Ureter (tissue), 1 donor: ENCODE measurements at regions not wholly inside any gene's neighbourhood (a gene's known extent, or its start where the extent isn't known, plus 50 kb on each side); places are given as distances from the start of the nearest gene placed in this dataset.

ENCODE experiments used
- DNase-seq: peaks from one replicate; pipeline ENCODE4 v3.0.0-alpha.2; 2020; ENCODE audit warnings: low spot score
- donor health status: DM: yes; HTN: yes; CAD: no.

GRCh38 chr1:30420519-30421050 lies 302.8 kb downstream of the MATN1 start:
- peak; percentile 55 for DNase-seq

DNA sequence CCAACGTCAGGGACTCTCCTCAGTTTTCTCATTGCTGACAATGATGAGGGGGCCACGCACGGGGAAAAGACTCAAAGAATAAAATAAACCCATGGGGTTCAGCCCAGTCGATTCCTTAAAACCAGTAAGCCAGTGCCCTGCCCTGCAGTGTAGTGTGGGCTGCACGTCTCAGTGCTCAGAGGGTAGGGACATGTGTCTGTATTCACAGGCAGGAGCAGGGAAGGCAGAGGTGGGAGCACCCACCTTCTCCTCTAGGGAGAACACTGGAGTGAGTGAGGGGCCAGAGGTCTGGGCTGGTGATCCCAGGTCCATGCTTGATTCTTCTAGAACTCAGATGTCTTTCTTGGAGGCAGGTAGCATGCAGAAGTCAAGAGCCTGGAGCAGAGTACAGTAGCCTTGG lies 303.6 kb downstream of the MATN1 start:
- peak; percentile 13 for DNase-seq

DNA sequence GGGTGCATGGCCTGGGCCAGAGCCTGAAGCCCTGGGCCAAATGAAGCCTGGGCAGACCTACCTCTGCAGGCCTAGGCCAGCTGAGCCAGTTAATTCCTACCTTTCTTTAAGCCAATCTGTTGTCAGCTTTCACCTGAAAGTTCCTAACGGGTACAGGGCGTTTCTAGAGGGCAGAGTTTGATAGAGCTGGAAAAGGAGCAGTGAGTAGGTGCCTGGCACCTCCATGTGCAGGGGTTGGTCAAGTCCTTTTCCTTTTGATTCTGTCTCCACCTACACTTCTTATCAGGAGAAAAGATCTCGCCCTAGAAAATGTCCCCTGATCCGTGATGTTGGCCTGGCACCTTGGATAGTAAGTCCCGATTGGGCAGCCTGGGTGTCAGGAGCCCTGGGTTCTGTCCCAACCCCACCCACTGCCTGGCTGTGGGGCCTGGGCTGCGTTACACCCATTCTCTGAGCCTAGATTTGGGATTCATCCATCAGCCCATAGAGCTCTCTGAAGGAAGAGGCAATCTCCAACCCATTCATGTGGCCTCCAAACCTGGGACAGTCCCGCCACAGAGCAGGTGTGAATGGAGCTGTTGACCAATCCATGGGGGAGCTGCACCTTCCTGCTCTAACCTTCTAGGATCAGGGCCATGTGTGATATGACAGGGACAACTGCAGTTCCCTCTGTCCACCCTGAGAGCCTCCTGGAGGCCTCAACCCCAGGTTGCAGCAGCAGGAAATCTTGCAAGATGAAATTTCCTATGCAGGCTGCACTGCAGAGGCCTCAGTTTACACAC lies 304.3 kb downstream of the MATN1 start:
- DNase-seq, result peak; percentile 22

DNA sequence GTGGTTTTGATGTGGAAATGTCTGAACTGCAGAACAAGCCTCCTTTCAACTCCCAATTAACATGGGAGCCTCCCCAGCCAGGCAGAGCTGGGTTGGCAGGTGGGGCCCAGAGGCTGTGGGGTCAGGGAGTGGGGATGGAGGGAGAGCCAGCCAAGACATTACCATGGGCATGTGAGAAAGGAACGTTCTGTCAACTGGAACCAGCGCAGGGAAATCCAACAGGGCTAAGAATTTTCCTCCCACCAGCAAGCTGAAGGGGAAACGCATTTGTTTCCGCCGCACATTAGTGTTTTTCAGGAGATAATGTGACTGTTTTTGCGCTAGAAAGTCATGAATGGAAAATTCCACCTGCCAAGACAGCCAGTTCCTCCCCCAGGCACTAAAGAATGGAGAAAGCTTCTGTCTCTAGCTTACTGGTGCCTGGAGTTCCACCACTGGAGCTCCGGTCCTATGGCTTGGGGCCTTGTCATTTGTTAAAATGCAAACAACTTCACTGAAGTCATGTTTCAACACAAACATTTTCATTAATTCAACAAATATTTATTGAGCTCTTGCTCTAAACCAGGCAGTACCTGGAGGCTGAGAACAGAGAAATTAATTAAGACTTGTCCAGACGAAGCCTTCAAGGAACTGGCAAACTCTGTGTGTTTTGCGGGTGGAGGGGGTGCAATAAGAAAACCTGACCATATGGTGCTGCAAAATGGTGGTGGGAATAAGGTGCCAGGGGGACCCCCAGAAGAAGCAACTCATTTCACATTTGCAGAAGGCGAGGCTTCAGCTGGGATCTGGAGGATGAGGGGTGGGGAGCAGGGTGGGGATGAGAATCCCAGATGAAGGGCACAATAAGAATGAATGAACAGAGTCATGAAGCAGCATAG lies 305.1 kb downstream of the MATN1 start:
- peak; percentile 35 for DNase-seq

DNA sequence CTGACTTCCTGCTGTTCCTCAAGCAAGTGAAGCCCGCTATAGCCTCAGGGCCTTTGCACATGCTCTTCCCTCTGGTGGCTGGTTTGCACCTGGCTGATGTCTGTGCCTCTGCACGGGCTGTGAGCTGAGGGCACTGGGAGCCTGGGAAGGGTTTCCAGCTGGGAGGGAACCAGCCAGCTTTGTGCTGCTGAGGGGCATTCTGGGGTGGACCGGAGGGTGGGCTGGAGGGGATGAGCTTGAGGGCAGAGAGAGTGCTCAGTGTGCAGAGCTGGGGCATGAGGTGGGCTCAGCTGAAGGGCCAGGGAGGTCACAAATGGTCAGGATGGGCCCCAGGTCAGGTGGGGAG lies 305.7 kb downstream of the MATN1 start:
- DNase-seq, result peak; percentile 37

DNA sequence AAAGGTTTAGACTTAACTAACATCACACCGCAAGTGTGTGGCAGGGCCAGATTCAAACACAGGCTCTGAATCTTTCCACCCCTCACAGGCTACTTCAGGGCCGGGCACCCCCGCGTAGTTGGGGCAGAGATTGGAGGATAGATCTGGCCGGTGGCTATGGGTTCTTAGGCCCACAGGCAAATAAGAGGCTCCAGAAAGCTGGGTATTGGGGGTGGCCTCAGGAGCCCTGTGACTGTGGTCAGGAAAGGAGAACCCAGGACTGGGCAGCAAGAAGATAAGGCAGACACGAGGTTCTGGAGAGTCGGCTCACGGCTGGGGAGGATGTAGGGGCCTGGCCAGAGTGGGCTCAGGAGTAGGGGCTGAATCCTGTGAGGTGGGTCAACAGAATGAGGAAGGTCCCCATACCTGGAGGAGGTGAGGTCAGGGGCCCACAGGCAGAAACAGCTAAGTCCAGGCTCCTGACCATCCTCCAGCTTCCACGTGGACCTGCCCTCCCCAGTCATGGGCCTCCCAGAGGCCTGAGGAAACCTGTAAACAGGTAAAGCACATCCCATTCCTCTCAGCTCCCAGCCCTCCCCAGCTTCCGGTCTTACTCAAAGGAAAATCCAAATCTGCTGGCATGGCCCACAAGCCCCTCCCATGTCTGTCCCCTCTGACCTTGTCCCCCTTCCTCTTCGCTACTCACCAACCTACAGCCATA lies 306.2 kb downstream of the MATN1 start:
- peak; percentile 39 for DNase-seq

GRCh38 chr1:30416221-30416820 lies 307.1 kb downstream of the MATN1 start:
- DNase-seq, result peak; percentile 23

GRCh38 chr1:30415171-30415940 lies 308.0 kb downstream of the MATN1 start:
- peak; percentile 35 for DNase-seq

- DNase-seq, result no peak
Observed at GRCh38 chr1:30414851-30415165, 308.6 kb downstream of the MATN1 start.

DNA sequence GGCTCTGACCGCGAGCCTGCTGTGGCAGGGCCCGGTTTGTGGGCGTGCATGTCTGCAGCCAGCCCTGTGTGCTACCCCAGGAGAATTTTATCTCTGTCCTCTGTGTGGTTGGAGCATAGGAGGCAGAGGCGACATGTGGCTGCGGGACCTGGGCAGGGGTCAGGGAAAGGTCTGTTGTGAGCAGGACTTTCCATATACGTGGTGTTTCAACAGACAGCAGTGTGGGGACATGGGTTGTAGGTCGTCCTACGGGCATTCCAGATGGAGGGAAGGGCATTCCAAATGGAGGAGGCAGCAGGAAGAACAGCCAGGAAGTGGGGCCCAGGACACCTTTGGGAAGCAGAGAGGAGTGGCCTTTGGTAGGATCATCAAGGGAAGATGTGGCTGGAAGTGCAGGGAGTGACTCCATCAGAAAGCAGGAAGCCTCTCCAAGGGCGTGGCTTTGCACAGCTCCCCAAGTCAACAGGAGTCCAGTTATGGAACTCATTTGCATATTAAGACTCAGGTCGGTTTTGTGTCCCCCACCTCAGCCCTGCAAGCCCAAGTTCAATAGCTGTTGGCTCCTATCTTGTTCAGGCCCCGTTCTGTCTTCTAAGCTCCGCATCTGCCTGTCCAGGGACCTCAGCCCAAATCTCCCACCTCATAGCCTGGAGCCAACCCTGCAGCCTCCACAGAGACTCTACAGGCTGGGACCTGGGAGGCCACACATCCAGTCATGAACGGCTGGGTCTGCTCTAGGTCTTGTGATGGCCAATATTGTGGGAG lies 309.1 kb downstream of the MATN1 start:
- peak; percentile 34 for DNase-seq

GRCh38 chr1:30413606-30414005 lies 309.8 kb downstream of the MATN1 start:
- peak; percentile 17 for DNase-seq

DNA sequence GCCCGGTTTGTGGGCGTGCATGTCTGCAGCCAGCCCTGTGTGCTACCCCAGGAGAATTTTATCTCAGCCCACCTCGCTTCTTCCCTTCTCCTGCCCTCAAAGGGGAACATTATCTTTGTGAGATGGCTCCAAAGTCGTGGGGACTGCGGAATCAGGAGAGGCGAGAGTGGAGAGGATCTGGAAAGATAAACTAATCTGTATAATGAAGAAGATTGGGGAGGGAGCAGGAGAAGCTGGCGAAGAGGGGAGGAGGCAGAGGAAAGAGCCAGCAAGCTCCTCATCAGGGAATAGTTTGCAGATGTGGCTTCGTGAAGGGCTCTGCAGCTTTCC lies 310.3 kb downstream of the MATN1 start:
- peak; percentile 15 for DNase-seq

DNA sequence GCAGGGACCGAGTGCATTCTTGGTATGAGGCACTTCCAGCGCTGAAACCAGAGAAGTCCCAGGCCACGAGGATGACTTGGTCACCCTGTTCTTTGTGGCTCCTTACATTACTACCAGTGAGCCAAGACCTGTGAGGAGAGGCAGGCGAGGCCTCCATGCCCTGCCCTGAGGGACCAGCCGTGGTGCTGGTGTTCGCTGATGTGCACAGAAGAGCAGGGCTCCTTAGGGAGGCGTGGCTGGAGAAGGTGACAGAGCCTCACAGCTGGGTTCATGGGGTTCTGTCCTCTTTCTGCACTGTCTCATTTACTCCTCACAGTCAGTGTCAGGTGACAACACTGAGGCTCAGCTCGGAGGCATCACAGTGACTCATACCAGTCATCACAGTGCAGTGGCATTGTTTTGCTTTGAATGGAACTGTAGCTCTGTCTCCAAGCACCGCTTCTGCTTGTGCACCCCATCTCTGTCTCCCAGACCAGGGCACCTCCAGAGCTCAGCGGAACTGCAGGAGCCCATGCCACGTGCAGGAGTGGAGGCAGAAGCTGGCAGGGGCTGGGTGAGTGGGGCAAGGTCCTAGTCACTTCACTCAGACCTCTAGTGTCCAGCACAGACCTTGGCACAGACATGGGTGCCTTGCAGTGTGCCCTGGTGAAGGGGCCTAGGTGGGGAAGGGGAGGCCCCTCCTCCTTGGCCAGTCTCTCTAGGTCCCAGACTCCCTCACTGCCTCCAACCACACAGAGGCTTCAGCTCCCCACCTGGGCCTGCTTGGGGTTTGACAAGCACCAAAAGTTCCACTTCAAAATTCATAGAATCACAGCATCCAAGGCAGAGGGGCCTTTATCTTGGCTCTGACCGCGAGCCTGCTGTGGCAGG lies 310.9 kb downstream of the MATN1 start:
- peak; percentile 26 for DNase-seq

GRCh38 chr1:30411206-30411605 lies 312.2 kb downstream of the MATN1 start:
- DNase-seq, result no peak

- DNase-seq, result peak; percentile 34
Observed at GRCh38 chr1:30410153-30410851, 313.1 kb downstream of the MATN1 start.

- DNase-seq, result peak; percentile 37
Observed at GRCh38 chr1:30409476-30410152, 313.8 kb downstream of the MATN1 start.

DNA sequence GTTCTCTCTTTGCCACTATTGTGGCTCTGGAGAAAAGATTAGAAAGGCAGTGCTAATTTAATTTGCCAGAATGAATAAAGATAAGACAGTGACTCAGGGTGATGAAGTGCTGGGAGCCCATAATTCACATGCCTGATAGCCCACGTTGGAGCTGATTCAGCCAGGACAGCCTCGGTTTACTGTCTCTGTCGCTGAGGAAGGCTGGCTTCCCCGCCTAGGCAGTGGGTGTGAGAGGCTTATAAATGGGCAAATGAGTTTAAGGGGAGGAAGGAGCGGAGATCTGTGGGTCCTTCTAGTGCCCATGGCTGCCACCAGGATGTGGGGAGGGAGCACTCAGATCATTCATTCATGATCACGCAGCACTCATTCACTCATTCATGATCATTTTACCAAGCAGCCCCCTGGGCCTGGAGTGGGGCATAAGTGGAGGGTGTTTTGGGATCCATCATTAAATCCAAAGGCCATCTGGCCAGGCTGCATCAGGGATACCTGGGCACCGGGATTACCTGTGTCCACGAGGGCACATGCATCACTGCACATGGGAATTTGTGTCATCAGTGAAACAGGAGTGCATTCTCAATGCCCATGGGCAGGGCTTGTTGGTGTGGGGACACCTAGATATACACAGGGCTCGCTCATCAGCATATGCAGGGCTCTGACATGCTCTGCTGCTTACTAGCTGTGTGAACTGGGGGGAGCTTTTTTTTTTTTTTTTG lies 315.4 kb downstream of the MATN1 start:
- DNase-seq, result peak; percentile 23
